Retinal pigment epithelial cell (primary cell): ENCODE measurements at regions not wholly inside any gene's neighbourhood (a gene's known extent, or its start where the extent isn't known, plus 50 kb on each side); places are given as distances from the start of the nearest gene placed in this dataset.

Experiments used
- DNase-seq: peaks from one replicate; pipeline ENCODE4 v3.0.0-alpha.2; 2010; ENCODE audit warnings: low read depth
- H3K4me3 ChIP-seq: 2 replicates; pipeline ENCODE4 v1.5.1; 2011; ENCODE audit warnings: mild to moderate bottlenecking, low read length, control low read depth, moderate library complexity
- CTCF ChIP-seq: conservative IDR thresholded peaks from 2 replicates; pipeline ENCODE4 v1.5.1; 2011; ENCODE audit warnings: low read depth, low read length, control low read depth, inconsistent platforms

- TF ChIP-seq CTCF, result no peak
- DNase-seq, result no peak
- H3K4me3 ChIP-seq, result no peak overlapping the region
Measured at GRCh38 chr19:28508666-28509065, 704.3 kb downstream of the UQCRFS1 start.

GRCh38 chr19:28505933-28506332 lies 707.0 kb downstream of the UQCRFS1 start:
- H3K4me3 ChIP-seq, result no peak overlapping the region
- no peak for DNase-seq
- no peak for TF ChIP-seq CTCF

GRCh38 chr19:28505134-28505533 lies 707.8 kb downstream of the UQCRFS1 start:
- no peak for DNase-seq

GRCh38 chr19:28504727-28505126 lies 708.2 kb downstream of the UQCRFS1 start:
- no peak for TF ChIP-seq CTCF
- DNase-seq, result no peak
- H3K4me3 ChIP-seq, result no peak overlapping the region

More at GRCh38 chr19:28505134-28505533, 707.8 kb downstream of the UQCRFS1 start:
- H3K4me3 ChIP-seq, result no peak overlapping the region
- no peak for TF ChIP-seq CTCF

GRCh38 chr19:28504139-28504538 lies 708.8 kb downstream of the UQCRFS1 start:
- DNase-seq, result no peak
- TF ChIP-seq CTCF, result no peak
- no peak overlapping the region for H3K4me3 ChIP-seq

GRCh38 chr19:28502879-28503734 lies 709.8 kb downstream of the UQCRFS1 start:
- H3K4me3 ChIP-seq, result no peak overlapping the region
- no peak for DNase-seq
- no peak for TF ChIP-seq CTCF

- H3K4me3 ChIP-seq, result no peak overlapping the region
- DNase-seq, result no peak
- no peak for TF ChIP-seq CTCF
Measured at GRCh38 chr19:28501976-28502375, 711.0 kb downstream of the UQCRFS1 start.
